ENCODE measurements at regions not wholly inside any gene's neighbourhood (a gene's known extent, or its start where the extent isn't known, plus 50 kb on each side); places are given as distances from the start of the nearest gene placed in this dataset.

- DNase-seq: no peak
These were observed 71.5 kb upstream of the SMNDC1 start for GRCh38 chr10:110376021-110376766.

GRCh38 chr10:110376767-110377160 is 72.0 kb upstream of the SMNDC1 start:
- DNase-seq: no peak

GRCh38 chr10:110378006-110378405 is 73.3 kb upstream of the SMNDC1 start:
- DNase-seq: no peak

GRCh38 chr10:110378533-110379108 is 73.9 kb upstream of the SMNDC1 start:
- DNase-seq: no peak

GRCh38 chr10:110379831-110380230 is 75.1 kb upstream of the SMNDC1 start:
- no peak for DNase-seq

GRCh38 chr10:110380293-110380692 is 75.6 kb upstream of the SMNDC1 start:
- no peak for DNase-seq

- DNase-seq: no peak
These were observed 78.0 kb upstream of the SMNDC1 start for GRCh38 chr10:110382695-110383094.

GRCh38 chr10:110387617-110387982 is 82.9 kb upstream of the SMNDC1 start:
- DNase-seq: no peak

GRCh38 chr10:110387983-110388686 is 83.4 kb upstream of the SMNDC1 start:
- DNase-seq: no peak

GRCh38 chr10:110388687-110389052 is 84.0 kb upstream of the SMNDC1 start:
- no peak for DNase-seq

GRCh38 chr10:110389255-110389654 is 84.5 kb upstream of the SMNDC1 start:
- DNase-seq: no peak

GRCh38 chr10:110391541-110391940 is 86.8 kb upstream of the SMNDC1 start:
- no peak for DNase-seq

GRCh38 chr10:110392121-110392520 is 87.4 kb upstream of the SMNDC1 start:
- no peak for DNase-seq

- DNase-seq: peak; percentile 41
These were observed 88.4 kb upstream of the SMNDC1 start for GRCh38 chr10:110392868-110393740.

GRCh38 chr10:110393866-110394265 is 89.1 kb upstream of the SMNDC1 start:
- DNase-seq: no peak

- DNase-seq: no peak
These were observed 89.6 kb upstream of the SMNDC1 start for GRCh38 chr10:110394296-110394695.

GRCh38 chr10:110394898-110395297 is 90.2 kb upstream of the SMNDC1 start:
- DNase-seq: no peak

- no peak for DNase-seq
These were observed 90.9 kb upstream of the SMNDC1 start for GRCh38 chr10:110395350-110396283.

GRCh38 chr10:110396284-110396651 is 91.5 kb upstream of the SMNDC1 start:
- no peak for DNase-seq

- DNase-seq: no peak
These were observed 93.1 kb upstream of the SMNDC1 start for GRCh38 chr10:110397856-110398255.

- peak; percentile 55 for DNase-seq
These were observed 93.8 kb upstream of the SMNDC1 start for GRCh38 chr10:110398419-110399105.
